Caco-2 (cell line): ENCODE measurements at regions not wholly inside any gene's neighbourhood (a gene's known extent, or its start where the extent isn't known, plus 50 kb on each side); places are given as distances from the start of the nearest gene placed in this dataset.

Experiments
- BruUV-seq: library from RNA; stranded (reverse); fragments of 400-500 nt; replicated peaks from 2 replicates; lab custom pipeline; 2021; lab: Mats Ljungman, UMichigan
- CTCF ChIA-PET: fragments of 300-600 bp; sonication (Branson Sonifier 250); formaldehyde crosslinking; loops from one replicate; lab custom pipeline; 2022; ENCODE audit warnings: antibody characterized with exemption; lab: Charles Lee
- POLR2A ChIA-PET: fragments of 300-600 bp; sonication (Branson Sonifier 250); formaldehyde crosslinking; loops from one replicate; lab custom pipeline; 2022; ENCODE audit warnings: antibody characterized with exemption; lab: Charles Lee
- DNase-seq, 2 experiments: peaks; one replicate each; pipeline versions ENCODE4 v3.0.0 to v3.0.0-alpha.2; 2020 to 2022
- H3K27me3 ChIP-seq: replicated peaks from 2 replicates; pipeline ENCODE4 v1.6.0; 2011; ENCODE audit warnings: low read length; ENCODE audit not compliant: control insufficient read depth, insufficient read depth
- H3K36me3 ChIP-seq: 2 replicates; pipeline ENCODE4 v1.5.1; 2011; ENCODE audit warnings: low read length; ENCODE audit not compliant: control insufficient read depth, insufficient read depth
- H3K4me1 ChIP-seq: fragments of 250-450 bp; sonication (Bioruptor Pico); 2 replicates; pipeline ENCODE4 v1.5.1; 2020; ENCODE audit warnings: mild to moderate bottlenecking
- H3K4me3 ChIP-seq: 2 replicates; pipeline ENCODE4 v1.5.1; 2011; ENCODE audit warnings: low read depth, mild to moderate bottlenecking, control low read depth, low read length
- H3K9me3 ChIP-seq: fragments of 250-450 bp; sonication (Bioruptor Pico); 2 replicates; pipeline ENCODE4 v1.5.1; 2020; ENCODE audit warnings: mild to moderate bottlenecking, moderate library complexity
- H3K27ac Mint-ChIP-seq: one replicate; pipeline ENCODE4 v1.8.0; 2022; ENCODE audit warnings: mixed read lengths; ENCODE audit not compliant: unreplicated experiment
- H3K27me3 Mint-ChIP-seq: one replicate; pipeline ENCODE4 v1.8.0; 2022; ENCODE audit warnings: mixed read lengths; ENCODE audit not compliant: insufficient read depth, unreplicated experiment
- H3K36me3 Mint-ChIP-seq: one replicate; pipeline ENCODE4 v1.8.0; 2022; ENCODE audit warnings: mild to moderate bottlenecking, mixed read lengths; ENCODE audit not compliant: insufficient read depth, unreplicated experiment
- H3K4me1 Mint-ChIP-seq: one replicate; pipeline ENCODE4 v1.8.0; 2022; ENCODE audit warnings: low read depth, mixed read lengths; ENCODE audit not compliant: unreplicated experiment
- H3K4me3 Mint-ChIP-seq: one replicate; pipeline ENCODE4 v1.8.0; 2022; ENCODE audit warnings: mild to moderate bottlenecking, moderate library complexity, mixed read lengths; ENCODE audit not compliant: unreplicated experiment
- H3K9me3 Mint-ChIP-seq: one replicate; pipeline ENCODE4 v1.8.0; 2022; ENCODE audit warnings: mixed read lengths; ENCODE audit not compliant: unreplicated experiment
- intact Hi-C: fragments of 100-400 bp; cut with micrococcal nuclease; formaldehyde crosslinking; loops from one replicate; pipeline ENCODE4 v1.10.0; 2022; ENCODE audit not compliant: unreplicated experiment
- TF ChIP-seq, protein P1 (sequence below), 2 experiments: fragments of 200-600 bp in 1 of 2; IDR thresholded peaks; 1 replicate in 1 of 2; 2 replicates in 1 of 2; pipeline versions ENCODE4 v1.5.1 to v1.8.0; 2011 to 2022; ENCODE audit warnings: antibody characterized with exemption in 1 of 2, control low read depth in 1 of 2, inconsistent platforms in 1 of 2, low read depth in 1 of 2, low read length in 1 of 2, mild to moderate bottlenecking in 1 of 2, moderate library complexity in 1 of 2; ENCODE audit not compliant: insufficient read depth in 1 of 2, severe bottlenecking in 1 of 2, unreplicated experiment in 1 of 2

GRCh38 chr11:20275987-20276965 lies 87.2 kb upstream of the HTATIP2 start:
- Histone ChIP-seq H3K9me3 (no peaks in the 10 kb centered on the region), H3K4me1 (no peaks in the 10 kb centered on the region), H3K27me3 (no peaks in the 10 kb centered on the region; the same call in 1 of the 2 replicates), H3K4me3 (no peak overlapping the region), H3K36me3 (no peaks in the 10 kb centered on the region)
- Mint-ChIP-seq H3K27me3 (peaks cover 31% of the 10 kb centered on the region), H3K36me3 (no peaks in the 10 kb centered on the region), H3K4me1 (no peaks in the 10 kb centered on the region), H3K9me3 (no peaks in the 10 kb centered on the region), H3K27ac (no peak overlapping the region), H3K4me3 (no peak overlapping the region)
- DNase-seq: no peak
- intact Hi-C loops: no loop called here
- ChIA-PET POLR2A (no interaction called here), CTCF (no interaction called here)
- BruUV-seq: no TSS peak
- TF ChIP-seq, protein P1, sequence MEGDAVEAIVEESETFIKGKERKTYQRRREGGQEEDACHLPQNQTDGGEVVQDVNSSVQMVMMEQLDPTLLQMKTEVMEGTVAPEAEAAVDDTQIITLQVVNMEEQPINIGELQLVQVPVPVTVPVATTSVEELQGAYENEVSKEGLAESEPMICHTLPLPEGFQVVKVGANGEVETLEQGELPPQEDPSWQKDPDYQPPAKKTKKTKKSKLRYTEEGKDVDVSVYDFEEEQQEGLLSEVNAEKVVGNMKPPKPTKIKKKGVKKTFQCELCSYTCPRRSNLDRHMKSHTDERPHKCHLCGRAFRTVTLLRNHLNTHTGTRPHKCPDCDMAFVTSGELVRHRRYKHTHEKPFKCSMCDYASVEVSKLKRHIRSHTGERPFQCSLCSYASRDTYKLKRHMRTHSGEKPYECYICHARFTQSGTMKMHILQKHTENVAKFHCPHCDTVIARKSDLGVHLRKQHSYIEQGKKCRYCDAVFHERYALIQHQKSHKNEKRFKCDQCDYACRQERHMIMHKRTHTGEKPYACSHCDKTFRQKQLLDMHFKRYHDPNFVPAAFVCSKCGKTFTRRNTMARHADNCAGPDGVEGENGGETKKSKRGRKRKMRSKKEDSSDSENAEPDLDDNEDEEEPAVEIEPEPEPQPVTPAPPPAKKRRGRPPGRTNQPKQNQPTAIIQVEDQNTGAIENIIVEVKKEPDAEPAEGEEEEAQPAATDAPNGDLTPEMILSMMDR (IDR thresholded peaks at IDR 0.05; ENCODE audit: insufficient read depth in 1 of 2, low read depth in 1 of 2, low read length in 1 of 2, severe bottlenecking in 1 of 2, unreplicated experiment in 1 of 2): no peak

DNA sequence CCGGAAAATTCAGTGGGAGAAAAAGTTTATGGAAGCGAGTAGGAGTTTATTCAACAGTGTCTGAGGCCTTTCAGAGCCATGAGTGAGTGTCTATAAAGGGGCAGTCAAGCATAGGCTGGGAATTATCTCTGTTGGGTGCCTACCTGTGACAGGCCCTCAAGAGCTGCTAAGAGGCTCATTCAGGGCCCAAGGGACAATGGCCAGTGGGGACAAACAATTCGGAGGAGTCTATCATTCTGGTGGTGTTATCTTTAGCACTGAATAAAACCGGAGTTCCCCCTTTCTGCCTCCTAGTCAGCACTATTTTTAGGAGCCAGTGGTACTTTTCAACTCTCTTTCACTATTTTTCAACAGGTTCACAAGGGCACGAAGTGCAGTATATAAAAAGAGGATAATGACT lies 89.5 kb upstream of the HTATIP2 start:
- CTCF ChIA-PET: no interaction called here
- no peak overlapping the region for H3K27ac Mint-ChIP-seq

DNA sequence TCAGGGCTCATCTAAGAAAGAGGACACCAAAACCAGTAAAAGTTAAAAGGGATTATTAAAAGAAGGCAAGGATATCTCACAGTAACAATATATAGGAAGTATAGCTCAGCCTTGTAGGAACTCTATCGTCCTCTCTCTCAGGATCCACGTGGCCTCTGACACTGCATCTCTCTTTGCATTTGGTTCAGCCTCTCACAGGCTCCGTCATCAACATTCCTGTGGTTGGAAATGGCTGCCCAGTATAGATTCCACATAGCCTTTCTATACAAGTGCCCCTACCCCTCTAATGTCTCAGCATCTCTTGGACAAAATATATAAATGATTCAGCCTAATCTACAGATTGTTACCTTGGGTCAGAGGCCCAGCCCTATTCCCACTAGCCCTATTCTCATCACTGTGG lies 101.3 kb upstream of the DBX1 start:
- H3K27me3 ChIP-seq: no peaks in the 10 kb centered on the region
- H3K9me3 ChIP-seq: no peaks in the 10 kb centered on the region
- CTCF ChIA-PET: no interaction called here
- DNase-seq: no peak
- no TSS peak for BruUV-seq
- H3K9me3 Mint-ChIP-seq: no peaks in the 10 kb centered on the region
- H3K27ac Mint-ChIP-seq: no peak overlapping the region
- no peaks in the 10 kb centered on the region for H3K4me1 Mint-ChIP-seq
- H3K27me3 Mint-ChIP-seq: peaks cover 22% of the 10 kb centered on the region
- POLR2A ChIA-PET: no interaction called here
- no peak overlapping the region for H3K4me3 ChIP-seq
- H3K36me3 ChIP-seq: no peaks in the 10 kb centered on the region
- intact Hi-C loops: no loop called here
- TF ChIP-seq, protein P1 (IDR thresholded peaks at IDR 0.05; ENCODE audit: insufficient read depth in 1 of 2, low read depth in 1 of 2, low read length in 1 of 2, severe bottlenecking in 1 of 2, unreplicated experiment in 1 of 2): no peak
- no peaks in the 10 kb centered on the region for H3K4me1 ChIP-seq
- no peak overlapping the region for H3K4me3 Mint-ChIP-seq
- no peaks in the 10 kb centered on the region for H3K36me3 Mint-ChIP-seq

More for the DNA sequence above, 89.5 kb upstream of the HTATIP2 start:
- no peaks in the 10 kb centered on the region for H3K9me3 Mint-ChIP-seq
- no peak for DNase-seq
- no peaks in the 10 kb centered on the region; the same call in 1 of the 2 replicates for H3K27me3 ChIP-seq
- no peaks in the 10 kb centered on the region for H3K4me1 Mint-ChIP-seq
- TF ChIP-seq, protein P1 (IDR thresholded peaks at IDR 0.05; ENCODE audit: insufficient read depth in 1 of 2, low read depth in 1 of 2, low read length in 1 of 2, severe bottlenecking in 1 of 2, unreplicated experiment in 1 of 2): no peak
- POLR2A ChIA-PET: no interaction called here
- intact Hi-C loops: no loop called here
- no peaks in the 10 kb centered on the region for H3K36me3 ChIP-seq
- H3K4me3 Mint-ChIP-seq: no peak overlapping the region
- H3K4me3 ChIP-seq: no peak overlapping the region
- H3K9me3 ChIP-seq: no peaks in the 10 kb centered on the region
- H3K27me3 Mint-ChIP-seq: peaks cover 37% of the 10 kb centered on the region
- no peaks in the 10 kb centered on the region for H3K36me3 Mint-ChIP-seq
- no TSS peak for BruUV-seq
- no peaks in the 10 kb centered on the region for H3K4me1 ChIP-seq
